GM19438 (cell line): ENCODE measurements at regions not wholly inside any gene's neighbourhood (a gene's known extent, or its start where the extent isn't known, plus 50 kb on each side); places are given as distances from the start of the nearest gene placed in this dataset.

Experiments used
- ATAC-seq: cut with Tn5 transposase; IDR thresholded peaks from one replicate; pipeline ENCODE4 v1.9.1; 2021; ENCODE audit warnings: low read depth; ENCODE audit not compliant: unreplicated experiment

DNA sequence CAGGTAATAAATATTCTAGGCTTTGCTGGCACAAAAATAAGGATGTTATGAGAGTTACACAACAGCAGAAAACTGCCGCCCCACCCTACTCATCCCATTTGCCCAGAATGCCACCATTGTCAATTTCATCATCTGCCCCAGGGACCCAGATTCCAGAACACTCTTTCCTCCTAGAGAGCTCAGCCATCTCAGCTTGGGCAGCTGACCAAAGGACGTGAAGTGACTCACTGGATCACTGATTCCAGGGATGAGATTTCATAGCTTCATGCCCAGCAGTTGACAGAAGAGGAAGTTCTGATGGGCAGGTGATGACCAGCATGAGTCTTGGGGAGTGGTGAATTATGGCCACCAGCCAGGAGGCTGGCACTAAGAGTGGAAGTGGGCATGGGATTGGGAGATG lies 450.3 kb downstream of the RMST start:
- no peak for ATAC-seq

- ATAC-seq: no peak
Observed at GRCh38 chr12:97921979-97922722, 459.5 kb downstream of the RMST start.

DNA sequence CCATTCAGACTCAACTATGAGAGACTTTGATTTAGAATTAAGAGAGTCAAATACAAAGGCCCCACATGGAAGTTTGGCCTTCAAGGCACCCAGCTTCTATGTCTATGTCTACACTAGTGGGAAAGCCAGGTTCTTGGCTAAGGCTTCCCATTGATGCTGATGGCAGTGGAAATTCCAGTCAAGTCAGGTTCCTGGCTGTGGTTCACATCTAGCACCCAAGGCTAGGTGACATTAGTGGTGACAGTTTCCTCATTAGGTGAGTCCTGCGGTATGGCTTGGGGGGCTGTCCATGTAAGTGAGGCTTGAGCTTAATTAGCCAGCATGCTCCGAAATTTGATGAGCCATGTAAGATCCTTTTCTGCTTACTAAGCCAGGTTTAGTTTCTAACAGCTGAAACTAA lies 460.9 kb downstream of the RMST start:
- no peak for ATAC-seq

- ATAC-seq: no peak
Observed at GRCh38 chr12:97924122-97924521, 461.5 kb downstream of the RMST start.

DNA sequence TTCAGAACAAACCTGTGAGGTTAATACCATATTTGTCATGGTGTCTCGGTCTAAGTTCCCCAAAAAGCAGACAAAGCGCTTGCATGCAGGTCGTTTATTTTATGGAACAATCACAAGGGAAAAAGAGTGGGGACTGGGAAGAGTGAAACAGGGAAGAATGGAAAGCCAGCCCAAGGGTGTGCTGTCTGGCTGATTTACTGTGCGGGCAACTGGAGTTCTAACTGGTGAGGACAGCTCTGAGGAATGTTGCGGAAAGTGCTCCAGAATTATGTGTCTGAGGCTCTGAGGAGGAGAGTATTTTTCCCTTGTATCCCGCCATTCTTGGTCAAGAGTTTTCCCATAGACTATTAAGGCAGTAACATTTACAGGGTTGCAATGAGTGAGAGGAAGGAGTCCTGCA lies 465.4 kb downstream of the RMST start:
- ATAC-seq: no peak

DNA sequence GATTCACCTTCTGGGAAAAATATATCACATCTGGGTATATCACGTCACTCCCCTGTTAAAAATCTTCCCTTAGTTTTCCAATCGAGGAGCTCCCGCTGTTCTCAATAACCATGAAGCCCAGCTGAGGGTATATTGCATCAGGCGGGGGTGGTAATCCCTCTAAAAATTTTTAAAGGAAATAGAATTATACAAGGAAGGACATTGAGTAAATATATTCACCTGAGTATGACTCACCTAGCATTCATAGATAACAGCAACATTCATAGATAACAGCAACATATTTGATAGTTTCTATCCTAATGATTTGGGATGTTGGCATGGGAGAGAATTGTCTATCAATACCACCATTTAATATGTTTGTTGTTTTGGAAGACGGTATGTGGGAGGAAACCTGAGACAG lies 473.6 kb downstream of the RMST start:
- no peak for ATAC-seq

DNA sequence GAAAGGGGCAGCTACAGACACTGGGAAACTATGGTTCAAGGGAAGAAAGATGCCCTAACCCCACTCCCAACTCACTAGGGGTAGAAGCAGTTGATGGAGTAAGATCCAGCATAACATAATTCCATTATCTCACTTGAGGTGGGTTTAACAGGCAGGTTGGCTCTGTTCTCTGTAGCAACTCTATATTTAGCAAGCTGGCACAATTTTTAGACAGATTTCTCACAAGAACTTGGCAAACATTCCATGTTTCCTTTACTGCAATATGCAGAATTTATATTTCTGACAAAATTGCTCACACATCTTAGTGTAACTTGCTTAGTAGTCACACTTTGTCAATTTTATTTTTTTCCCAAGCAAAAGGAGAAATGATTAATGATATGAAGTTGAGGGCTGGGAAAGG lies 475.4 kb downstream of the RMST start:
- no peak for ATAC-seq

DNA sequence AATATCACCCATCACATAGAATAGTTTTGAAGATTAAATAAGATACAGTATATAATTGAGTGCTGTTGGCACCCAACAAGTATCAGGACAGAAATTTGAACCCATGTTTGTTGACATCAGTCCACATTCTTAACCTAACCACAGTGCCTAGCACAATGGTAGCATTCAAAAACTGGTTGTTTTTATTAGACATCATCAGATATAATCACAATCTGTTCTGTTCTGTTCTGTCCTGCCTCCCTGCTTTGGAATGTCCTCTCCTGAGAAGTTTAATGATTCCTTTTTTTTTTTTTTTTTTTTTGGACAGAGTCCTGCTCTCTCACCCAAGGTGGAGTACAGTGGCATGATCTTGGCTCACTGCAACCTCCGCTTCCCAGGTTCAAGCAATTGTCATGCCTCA lies 476.6 kb downstream of the RMST start:
- ATAC-seq: no peak

DNA sequence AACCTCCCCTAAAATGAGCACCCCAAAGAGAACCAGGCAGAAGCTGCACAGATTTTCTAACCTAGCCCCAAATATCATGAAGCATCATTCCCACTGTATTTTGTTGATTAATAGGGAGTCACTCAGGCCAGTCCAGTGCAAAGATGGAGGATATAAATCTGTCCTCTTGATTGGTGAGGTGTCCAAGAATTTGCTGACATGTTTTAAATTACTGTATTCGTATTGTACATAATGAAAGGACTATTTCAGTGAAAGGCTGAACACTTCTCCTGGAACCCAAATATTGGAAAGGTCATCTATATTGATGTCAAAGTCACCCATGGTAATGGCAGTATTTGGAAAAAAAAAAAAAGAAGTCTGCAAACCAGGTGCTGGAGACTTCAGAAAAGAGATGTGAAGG lies 477.5 kb downstream of the RMST start:
- no peak for ATAC-seq

DNA sequence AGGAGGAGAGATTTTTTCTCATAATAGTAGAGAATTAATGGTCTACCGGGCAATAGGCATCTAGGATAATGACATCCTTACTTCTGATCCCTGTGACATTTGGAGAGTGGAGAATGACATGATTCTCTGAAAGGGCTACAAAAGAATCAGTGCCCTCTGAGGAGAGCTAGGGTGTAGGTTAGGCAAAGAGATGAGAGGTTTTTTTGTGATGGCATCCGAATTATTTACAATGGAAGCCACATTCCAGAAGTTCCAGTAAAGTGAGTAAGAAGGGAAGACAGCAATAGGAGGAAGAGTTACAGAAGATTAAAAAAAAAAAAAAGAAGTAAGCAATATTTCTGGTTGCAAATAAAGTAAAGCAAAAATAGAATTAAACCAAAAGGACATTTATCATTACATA lies 478.0 kb downstream of the RMST start:
- ATAC-seq: no peak

GRCh38 chr12:97941686-97942354 lies 479.2 kb downstream of the RMST start:
- no peak for ATAC-seq

GRCh38 chr12:97943359-97943758 lies 480.8 kb downstream of the RMST start:
- no peak for ATAC-seq

DNA sequence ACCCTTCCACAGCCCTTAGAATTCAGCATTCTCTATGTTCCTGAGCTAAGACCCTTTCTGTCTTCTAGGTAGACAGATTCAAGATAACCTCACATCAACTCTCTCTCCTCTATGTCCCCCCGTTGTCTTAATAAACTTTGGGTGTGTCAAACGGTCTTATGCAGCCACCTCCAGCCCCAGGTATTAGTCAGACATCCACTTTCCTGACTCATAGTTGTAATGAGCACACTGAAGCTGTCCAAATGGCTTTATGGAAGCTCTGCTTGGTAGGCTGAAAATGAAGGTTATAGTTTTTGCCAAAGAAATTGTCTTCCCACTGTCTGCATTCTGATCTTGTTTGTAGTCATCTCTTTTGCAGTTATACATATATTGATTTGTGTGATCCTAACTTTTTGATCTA lies 482.0 kb downstream of the RMST start:
- no peak for ATAC-seq

- ATAC-seq: no peak
Observed at GRCh38 chr12:97946701-97947100, 484.1 kb downstream of the RMST start.

GRCh38 chr12:97948591-97948990 lies 486.0 kb downstream of the RMST start:
- no peak for ATAC-seq

DNA sequence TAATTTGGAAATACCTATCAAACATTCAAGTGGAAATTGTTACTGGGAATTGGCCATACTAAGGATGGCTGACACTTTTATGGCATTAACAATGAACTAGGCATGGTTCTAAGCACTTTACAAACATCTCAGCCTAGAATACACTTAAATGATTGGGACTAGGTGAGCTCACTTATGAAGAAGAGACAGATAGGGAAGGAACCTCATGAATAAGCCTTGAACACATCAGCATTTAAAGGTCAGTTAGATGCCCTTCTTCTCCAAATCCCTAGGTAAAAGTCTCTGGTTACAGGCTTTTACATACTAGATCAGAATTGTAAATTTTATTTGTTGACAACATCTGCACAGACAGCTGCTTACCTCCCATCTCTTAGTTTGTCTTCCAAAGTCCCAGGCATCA lies 488.6 kb downstream of the RMST start:
- no peak for ATAC-seq

DNA sequence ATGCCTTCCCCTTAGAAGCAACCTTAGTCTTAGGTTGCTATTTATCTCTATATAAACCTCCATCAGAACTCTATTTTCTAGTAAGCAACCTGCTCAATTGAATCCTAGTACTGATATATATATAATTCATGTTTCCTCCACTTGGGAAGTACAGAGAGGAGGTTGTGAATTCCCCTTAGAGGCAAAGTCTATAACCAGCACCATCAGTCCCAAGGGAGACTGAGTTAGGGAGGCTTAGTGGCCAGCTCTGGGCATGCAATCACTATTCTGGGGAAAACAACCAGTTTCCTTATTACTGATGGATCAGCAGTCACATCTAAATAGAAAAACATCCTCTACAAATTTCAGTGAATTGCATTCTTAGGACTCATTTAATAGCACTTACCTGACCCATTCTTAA lies 489.1 kb downstream of the RMST start:
- ATAC-seq: no peak

DNA sequence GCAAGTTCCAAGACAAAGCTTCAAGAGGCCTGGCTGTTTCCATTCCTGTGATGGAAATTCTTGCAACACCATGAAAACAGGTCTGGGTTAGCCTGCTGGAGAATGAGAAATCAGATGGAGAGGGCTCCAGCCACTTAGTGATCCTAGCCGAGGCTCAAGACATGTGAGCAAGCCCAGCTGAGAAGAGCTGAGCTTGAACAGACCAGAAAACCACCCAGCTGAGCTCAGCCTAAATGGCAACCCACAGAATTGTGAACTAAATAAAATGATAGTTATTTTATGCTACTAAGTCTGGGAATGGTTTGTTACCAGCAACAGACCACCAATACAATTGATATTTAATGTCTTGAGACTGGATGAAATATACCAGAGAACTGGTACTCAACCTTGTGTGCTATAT lies 494.5 kb downstream of the RMST start:
- no peak for ATAC-seq

- ATAC-seq: no peak
Observed at GRCh38 chr12:97960225-97960624, 497.6 kb downstream of the RMST start.

GRCh38 chr12:97960741-97961608 lies 498.4 kb downstream of the RMST start:
- ATAC-seq: peak; percentile 78

GRCh38 chr12:97967831-97968230 lies 505.2 kb downstream of the RMST start:
- ATAC-seq: no peak
